HL-60 (cell line): ENCODE measurements at regions not wholly inside any gene's neighbourhood (a gene's known extent, or its start where the extent isn't known, plus 50 kb on each side); places are given as distances from the start of the nearest gene placed in this dataset.

Experiments used
- DNase-seq, 2 experiments: peaks; one replicate each; pipeline ENCODE4 v3.0.0-alpha.2; 2010 to 2020; ENCODE audit warnings: low read depth in 1 of 2, low spot score in 1 of 2
- H3K27ac ChIP-seq: fragments of 250-450 bp; sonication (Bioruptor Pico); replicated peaks from 2 replicates; pipeline ENCODE4 v1.5.1; 2020; ENCODE audit warnings: mild to moderate bottlenecking, moderate library complexity
- H3K27me3 ChIP-seq: fragments of 250-450 bp; sonication (Bioruptor Pico); 2 replicates; pipeline ENCODE4 v1.5.1; 2021; ENCODE audit warnings: mild to moderate bottlenecking, moderate library complexity; ENCODE audit not compliant: insufficient read depth, poor library complexity, severe bottlenecking
- H3K4me3 ChIP-seq: replicated peaks from 2 replicates; pipeline ENCODE4 v1.5.1; 2011; ENCODE audit warnings: mild to moderate bottlenecking, control low read depth, low read length; ENCODE audit not compliant: insufficient read depth
- GABPA ChIP-seq: IDR thresholded peaks from 2 replicates; pipeline ENCODE4 v1.6.1; 2012; ENCODE audit warnings: low read depth
- POLR2AphosphoS5 ChIP-seq: IDR thresholded peaks from 2 replicates; pipeline ENCODE4 v1.6.1; 2012; ENCODE audit warnings: low read depth
- SPI1 ChIP-seq: IDR thresholded peaks from 2 replicates; pipeline ENCODE4 v1.6.1; 2012; ENCODE audit warnings: low read depth, mild to moderate bottlenecking, borderline replicate concordance
- TF ChIP-seq, protein P1 (sequence below): IDR thresholded peaks from 2 replicates; pipeline ENCODE4 v1.6.1; 2012; ENCODE audit warnings: low read depth; ENCODE audit not compliant: insufficient replicate concordance
- TF ChIP-seq, protein P2 (sequence below): IDR thresholded peaks from one replicate; pipeline ENCODE4 v1.5.1; 2011; ENCODE audit warnings: low read length, control low read depth, inconsistent platforms; ENCODE audit not compliant: insufficient read depth

- Histone ChIP-seq H3K27me3 (no peaks in the 10 kb centered on the region), H3K4me3 (no peak overlapping the region), H3K27ac (no peak overlapping the region)
- no peak for DNase-seq
- TF ChIP-seq POLR2AphosphoS5, result no peak
- no peak for TF ChIP-seq GABPA
- TF ChIP-seq, protein P1, sequence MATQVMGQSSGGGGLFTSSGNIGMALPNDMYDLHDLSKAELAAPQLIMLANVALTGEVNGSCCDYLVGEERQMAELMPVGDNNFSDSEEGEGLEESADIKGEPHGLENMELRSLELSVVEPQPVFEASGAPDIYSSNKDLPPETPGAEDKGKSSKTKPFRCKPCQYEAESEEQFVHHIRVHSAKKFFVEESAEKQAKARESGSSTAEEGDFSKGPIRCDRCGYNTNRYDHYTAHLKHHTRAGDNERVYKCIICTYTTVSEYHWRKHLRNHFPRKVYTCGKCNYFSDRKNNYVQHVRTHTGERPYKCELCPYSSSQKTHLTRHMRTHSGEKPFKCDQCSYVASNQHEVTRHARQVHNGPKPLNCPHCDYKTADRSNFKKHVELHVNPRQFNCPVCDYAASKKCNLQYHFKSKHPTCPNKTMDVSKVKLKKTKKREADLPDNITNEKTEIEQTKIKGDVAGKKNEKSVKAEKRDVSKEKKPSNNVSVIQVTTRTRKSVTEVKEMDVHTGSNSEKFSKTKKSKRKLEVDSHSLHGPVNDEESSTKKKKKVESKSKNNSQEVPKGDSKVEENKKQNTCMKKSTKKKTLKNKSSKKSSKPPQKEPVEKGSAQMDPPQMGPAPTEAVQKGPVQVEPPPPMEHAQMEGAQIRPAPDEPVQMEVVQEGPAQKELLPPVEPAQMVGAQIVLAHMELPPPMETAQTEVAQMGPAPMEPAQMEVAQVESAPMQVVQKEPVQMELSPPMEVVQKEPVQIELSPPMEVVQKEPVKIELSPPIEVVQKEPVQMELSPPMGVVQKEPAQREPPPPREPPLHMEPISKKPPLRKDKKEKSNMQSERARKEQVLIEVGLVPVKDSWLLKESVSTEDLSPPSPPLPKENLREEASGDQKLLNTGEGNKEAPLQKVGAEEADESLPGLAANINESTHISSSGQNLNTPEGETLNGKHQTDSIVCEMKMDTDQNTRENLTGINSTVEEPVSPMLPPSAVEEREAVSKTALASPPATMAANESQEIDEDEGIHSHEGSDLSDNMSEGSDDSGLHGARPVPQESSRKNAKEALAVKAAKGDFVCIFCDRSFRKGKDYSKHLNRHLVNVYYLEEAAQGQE, result no peak
- no peak for TF ChIP-seq SPI1
- TF ChIP-seq, protein P2, sequence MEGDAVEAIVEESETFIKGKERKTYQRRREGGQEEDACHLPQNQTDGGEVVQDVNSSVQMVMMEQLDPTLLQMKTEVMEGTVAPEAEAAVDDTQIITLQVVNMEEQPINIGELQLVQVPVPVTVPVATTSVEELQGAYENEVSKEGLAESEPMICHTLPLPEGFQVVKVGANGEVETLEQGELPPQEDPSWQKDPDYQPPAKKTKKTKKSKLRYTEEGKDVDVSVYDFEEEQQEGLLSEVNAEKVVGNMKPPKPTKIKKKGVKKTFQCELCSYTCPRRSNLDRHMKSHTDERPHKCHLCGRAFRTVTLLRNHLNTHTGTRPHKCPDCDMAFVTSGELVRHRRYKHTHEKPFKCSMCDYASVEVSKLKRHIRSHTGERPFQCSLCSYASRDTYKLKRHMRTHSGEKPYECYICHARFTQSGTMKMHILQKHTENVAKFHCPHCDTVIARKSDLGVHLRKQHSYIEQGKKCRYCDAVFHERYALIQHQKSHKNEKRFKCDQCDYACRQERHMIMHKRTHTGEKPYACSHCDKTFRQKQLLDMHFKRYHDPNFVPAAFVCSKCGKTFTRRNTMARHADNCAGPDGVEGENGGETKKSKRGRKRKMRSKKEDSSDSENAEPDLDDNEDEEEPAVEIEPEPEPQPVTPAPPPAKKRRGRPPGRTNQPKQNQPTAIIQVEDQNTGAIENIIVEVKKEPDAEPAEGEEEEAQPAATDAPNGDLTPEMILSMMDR, result no peak
Measured at GRCh38 chr10:28130267-28130666, 131.4 kb upstream of the ODAD2 start.

GRCh38 chr10:28127881-28128280, 129.0 kb upstream of the ODAD2 start:
- TF ChIP-seq, protein P1, result no peak
- TF ChIP-seq SPI1 (no peak), GABPA (no peak), POLR2AphosphoS5 (no peak)
- TF ChIP-seq, protein P2, result no peak
- H3K4me3 ChIP-seq, result no peak overlapping the region
- no peak for DNase-seq

GRCh38 chr10:28125701-28126100, 126.8 kb upstream of the ODAD2 start:
- Histone ChIP-seq H3K4me3 (no peak overlapping the region), H3K27me3 (no peaks in the 10 kb centered on the region), H3K27ac (no peak overlapping the region)
- no peak for DNase-seq
- TF ChIP-seq SPI1, result no peak
- TF ChIP-seq, protein P2, result no peak
- TF ChIP-seq GABPA, result no peak
- TF ChIP-seq, protein P1, result no peak
- no peak for TF ChIP-seq POLR2AphosphoS5

More at GRCh38 chr10:28127881-28128280, 129.0 kb upstream of the ODAD2 start:
- H3K27ac ChIP-seq, result no peak overlapping the region
- no peaks in the 10 kb centered on the region for H3K27me3 ChIP-seq
